Right lobe of liver (tissue), 6 donors: ENCODE measurements at regions not wholly inside any gene's neighbourhood (a gene's known extent, or its start where the extent isn't known, plus 50 kb on each side); places are given as distances from the start of the nearest gene placed in this dataset.

ENCODE experiments used
- ATAC-seq, 4 donors: fragments of 200-7000 bp; cut with Tn5 transposase; one replicate each; pipeline ENCODE4 v1.9.1; 2020; ENCODE audit warnings: mild to moderate bottlenecking in 4 of 4, moderate library complexity in 4 of 4
- DNase-seq, 3 donors: peaks; one replicate each; pipeline ENCODE4 v3.0.0-alpha.2; 2020
- H3K27ac ChIP-seq, 3 donors: fragments of 200-600 bp; one replicate each; pipeline ENCODE4 v1.8.0; 2022
- H3K27me3 ChIP-seq, 2 donors: fragments of 200-600 bp; one replicate each; pipeline ENCODE4 v1.8.0; 2022
- H3K36me3 ChIP-seq, 4 donors: fragments of 200-600 bp; sonication (generic) in 1 of 4; one replicate each; pipeline versions ENCODE4 v1.5.1 to v1.8.0; 2017 to 2022; ENCODE audit warnings: control low read depth in 1 of 4
- H3K4me1 ChIP-seq, 4 donors: fragments of 200-600 bp; sonication (generic) in 1 of 4; one replicate each; pipeline versions ENCODE4 v1.5.1 to v1.8.0; 2017 to 2022; ENCODE audit warnings: control low read depth in 1 of 4
- H3K4me3 ChIP-seq, 3 donors: fragments of 200-600 bp; one replicate each; pipeline ENCODE4 v1.8.0; 2022
- H3K9me3 ChIP-seq, 4 donors: fragments of 200-600 bp; sonication (generic) in 1 of 4; one replicate each; pipeline versions ENCODE4 v1.5.1 to v1.8.0; 2017 to 2022; ENCODE audit warnings: control low read depth in 1 of 4
- POLR2A ChIP-seq: fragments of 450-650 bp; IDR thresholded peaks from one replicate; pipeline ENCODE4 v1.6.1; 2017; ENCODE audit warnings: antibody characterized with exemption, mild to moderate bottlenecking
- WGBS: methylation state at CpG from one replicate; pipeline ENCODE4 v1.1.6; 2018; ENCODE audit warnings: low coverage, low lambda C conversion rate; ENCODE audit not compliant: insufficient coverage; ENCODE audit errors: missing lambda C conversion rate; 5-methylcytosine and 5-hydroxymethylcytosine counted together
- intact Hi-C, 2 donors: fragments of 100-400 bp; cut with DNase I; formaldehyde crosslinking; loops; one replicate each; pipeline versions ENCODE4 v1.11.2 to v1.14.1; 2022
- TF ChIP-seq, protein P1 (sequence below), 4 donors: fragments of 200-600 bp in 3 of 4; fragments of 450-650 bp in 1 of 4; IDR thresholded peaks; one replicate each; pipeline versions ENCODE4 v1.5.1 to v1.8.0; 2016 to 2022; ENCODE audit warnings: antibody characterized with exemption in 4 of 4, mild to moderate bottlenecking in 2 of 4
- donor health status: DM: no; HTN: yes; CAD: no.
- donor health status: DM: no; HTN: no; CAD: no.
- donor health status: DM: no; HTN: no; CAD: no.
- donor health status: DM: no; HTN: yes; CAD: no.
- donor health status: DM: no; HTN: yes; CAD: no.

DNA sequence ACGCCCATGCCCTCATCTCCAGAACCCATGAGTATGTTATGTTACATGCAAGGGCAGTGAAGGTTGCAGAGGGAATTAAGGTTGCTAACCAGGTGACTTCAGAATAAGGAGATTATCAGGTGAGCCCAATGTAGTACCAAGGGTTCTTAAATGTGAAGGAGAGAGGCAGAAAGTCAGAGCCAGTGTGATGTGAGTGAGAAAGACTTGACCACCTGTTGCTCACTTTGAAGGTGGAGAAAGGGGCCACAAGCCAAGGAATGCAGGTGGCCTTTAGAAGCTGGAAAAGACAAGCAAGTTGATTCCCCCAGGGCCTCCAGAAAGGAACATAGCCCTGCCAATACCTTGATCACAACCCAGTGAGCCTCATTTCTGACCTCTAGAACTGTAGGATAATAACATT lies 84.7 kb upstream of the CLDN14 start:
- no peak for DNase-seq
- no peaks in the 10 kb centered on the region for H3K36me3 ChIP-seq
- no peak for ATAC-seq
- 0% methylated on average over 1 of the region's 1 CpG for WGBS
- no peak overlapping the region for H3K27ac ChIP-seq
- H3K27me3 ChIP-seq = no peaks in the 10 kb centered on the region
- no peak overlapping the region for H3K4me3 ChIP-seq
- intact Hi-C loops = no loop called here
- no peaks in the 10 kb centered on the region for H3K4me1 ChIP-seq
- TF ChIP-seq POLR2A = no peak
- no peaks in the 10 kb centered on the region for H3K9me3 ChIP-seq

DNA sequence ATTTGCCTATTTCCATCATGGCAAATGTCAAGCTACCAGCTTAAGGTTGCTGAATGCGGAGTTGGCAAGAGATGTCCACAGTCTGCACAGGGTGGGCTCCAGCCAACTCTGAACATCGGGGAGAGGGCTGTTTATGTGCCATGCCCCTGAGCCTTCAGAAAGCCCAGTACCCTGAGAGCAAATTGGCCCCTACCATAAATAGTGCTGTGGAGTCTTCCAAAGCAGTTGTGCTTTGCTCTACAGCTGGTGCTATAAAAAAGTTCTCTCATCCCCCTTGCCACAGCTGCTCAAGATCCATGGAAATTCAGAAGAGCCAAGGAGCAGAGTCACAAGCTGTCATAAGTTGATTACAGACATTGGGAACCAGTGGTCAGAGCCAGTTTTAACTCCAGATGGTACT lies 85.6 kb upstream of the CLDN14 start:
- TF ChIP-seq, protein P1, sequence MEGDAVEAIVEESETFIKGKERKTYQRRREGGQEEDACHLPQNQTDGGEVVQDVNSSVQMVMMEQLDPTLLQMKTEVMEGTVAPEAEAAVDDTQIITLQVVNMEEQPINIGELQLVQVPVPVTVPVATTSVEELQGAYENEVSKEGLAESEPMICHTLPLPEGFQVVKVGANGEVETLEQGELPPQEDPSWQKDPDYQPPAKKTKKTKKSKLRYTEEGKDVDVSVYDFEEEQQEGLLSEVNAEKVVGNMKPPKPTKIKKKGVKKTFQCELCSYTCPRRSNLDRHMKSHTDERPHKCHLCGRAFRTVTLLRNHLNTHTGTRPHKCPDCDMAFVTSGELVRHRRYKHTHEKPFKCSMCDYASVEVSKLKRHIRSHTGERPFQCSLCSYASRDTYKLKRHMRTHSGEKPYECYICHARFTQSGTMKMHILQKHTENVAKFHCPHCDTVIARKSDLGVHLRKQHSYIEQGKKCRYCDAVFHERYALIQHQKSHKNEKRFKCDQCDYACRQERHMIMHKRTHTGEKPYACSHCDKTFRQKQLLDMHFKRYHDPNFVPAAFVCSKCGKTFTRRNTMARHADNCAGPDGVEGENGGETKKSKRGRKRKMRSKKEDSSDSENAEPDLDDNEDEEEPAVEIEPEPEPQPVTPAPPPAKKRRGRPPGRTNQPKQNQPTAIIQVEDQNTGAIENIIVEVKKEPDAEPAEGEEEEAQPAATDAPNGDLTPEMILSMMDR (IDR thresholded peaks at IDR 0.05) = no peak
- TF ChIP-seq POLR2A = no peak
- no CpG with 5 or more reads among the region's 2 CpGs for WGBS
- H3K36me3 ChIP-seq = no peaks in the 10 kb centered on the region
- DNase-seq (no peak), ATAC-seq (no peak)
- no peaks in the 10 kb centered on the region for H3K27me3 ChIP-seq
- no peaks in the 10 kb centered on the region for H3K9me3 ChIP-seq
- no peak overlapping the region for H3K4me3 ChIP-seq
- intact Hi-C loops = no loop called here
- no peak overlapping the region for H3K27ac ChIP-seq
- H3K4me1 ChIP-seq = no peaks in the 10 kb centered on the region

DNA sequence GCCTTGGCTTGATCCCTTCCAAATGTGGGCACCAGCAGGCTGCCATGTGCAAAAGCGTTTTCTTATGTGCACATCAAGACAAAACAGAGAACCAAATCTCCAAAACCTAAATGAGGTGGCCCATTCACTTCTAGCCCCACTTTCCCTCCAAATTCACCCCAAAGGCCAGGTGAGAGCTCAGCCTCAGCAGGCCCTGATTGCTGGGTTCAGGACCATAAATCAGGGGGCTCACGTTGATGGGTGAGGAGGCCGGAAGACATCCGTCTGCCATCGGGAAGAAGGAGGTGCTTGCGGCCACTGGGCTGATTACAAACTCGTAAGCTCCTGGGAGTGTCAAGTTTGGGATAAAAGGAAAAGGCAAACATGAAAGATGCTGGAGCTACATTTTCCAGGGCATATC lies 86.7 kb upstream of the CLDN14 start:
- no peak for DNase-seq

DNA sequence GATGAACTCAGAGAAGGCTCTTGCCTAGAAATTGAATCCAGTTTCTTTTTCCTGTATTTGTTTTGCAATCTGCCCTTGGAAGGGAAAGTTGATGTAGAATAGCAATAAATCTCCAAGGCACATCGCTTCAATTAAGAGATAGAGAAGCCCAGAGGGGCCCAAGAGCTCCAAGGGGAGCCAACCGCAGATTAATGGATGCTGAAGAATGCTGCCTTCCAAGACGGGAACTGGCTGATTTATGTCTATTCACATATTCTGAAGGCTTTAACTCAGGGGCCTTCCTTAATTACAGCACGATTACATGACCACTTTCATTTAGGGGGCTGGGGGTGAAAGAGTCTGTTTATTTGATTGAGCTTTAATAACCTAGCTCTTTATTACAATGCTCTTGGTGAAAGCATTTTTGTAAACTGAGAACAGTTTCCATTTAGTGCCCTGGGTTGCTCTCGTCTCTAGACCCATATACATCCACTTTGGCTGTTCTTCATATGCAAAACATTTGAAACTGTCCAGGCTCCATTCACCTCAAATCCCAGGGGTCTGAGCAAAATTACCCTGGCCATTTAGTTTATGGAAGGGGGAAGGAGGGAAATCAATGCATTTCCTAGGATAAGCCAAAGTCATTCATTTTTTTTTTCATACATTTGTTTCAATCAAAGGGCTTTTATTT lies 87.4 kb upstream of the CLDN14 start:
- WGBS = 84% methylated on average over 5 of the region's 5 CpGs
- no peak overlapping the region for H3K27ac ChIP-seq
- no peaks in the 10 kb centered on the region for H3K9me3 ChIP-seq
- ATAC-seq (no peak), DNase-seq (no peak)
- no peak for TF ChIP-seq POLR2A
- TF ChIP-seq, protein P1 (IDR thresholded peaks at IDR 0.05) = no peak
- no peaks in the 10 kb centered on the region for H3K27me3 ChIP-seq
- H3K36me3 ChIP-seq = no peaks in the 10 kb centered on the region
- no peak overlapping the region for H3K4me3 ChIP-seq
- intact Hi-C loops = no loop called here
- no peaks in the 10 kb centered on the region for H3K4me1 ChIP-seq

More for the DNA sequence above, 86.7 kb upstream of the CLDN14 start:
- Histone ChIP-seq H3K27me3 (no peaks in the 10 kb centered on the region), H3K9me3 (no peaks in the 10 kb centered on the region), H3K27ac (no peak overlapping the region), H3K36me3 (no peaks in the 10 kb centered on the region), H3K4me3 (no peak overlapping the region), H3K4me1 (no peaks in the 10 kb centered on the region)
- intact Hi-C loops = no loop called here
- no peak for ATAC-seq
- WGBS = 92% methylated on average over 2 of the region's 7 CpGs
- TF ChIP-seq, protein P1 (IDR thresholded peaks at IDR 0.05) = no peak
- no peak for TF ChIP-seq POLR2A

GRCh38 chr21:36569511-36569910 lies 89.6 kb upstream of the CLDN14 start:
- 92% methylated on average over 4 of the region's 6 CpGs for WGBS

More at GRCh38 chr21:36569511-36569910, 89.6 kb upstream of the CLDN14 start:
- no peaks in the 10 kb centered on the region for H3K36me3 ChIP-seq
- no peaks in the 10 kb centered on the region for H3K9me3 ChIP-seq
- no peaks in the 10 kb centered on the region for H3K27me3 ChIP-seq
- TF ChIP-seq, protein P1 (IDR thresholded peaks at IDR 0.05) = no peak
- TF ChIP-seq POLR2A = no peak
- no peak overlapping the region for H3K4me3 ChIP-seq
- intact Hi-C loops = no loop called here
- H3K27ac ChIP-seq = no peak overlapping the region
- ATAC-seq = no peak
- H3K4me1 ChIP-seq = no peaks in the 10 kb centered on the region
- DNase-seq = no peak
